Neural cell (in vitro differentiated cells): ENCODE measurements at regions not wholly inside any gene's neighbourhood (a gene's known extent, or its start where the extent isn't known, plus 50 kb on each side); places are given as distances from the start of the nearest gene placed in this dataset.

Experiments used
- H2AFZ ChIP-seq: fragments of 200-600, 300-800 bp; sonication (generic), shearing (Covaris generic); 2 replicates; pipeline ENCODE4 v1.6.0; 2014; ENCODE audit warnings: low read depth, mild to moderate bottlenecking, antibody characterized with exemption, low read length, moderate library complexity
- H3F3A ChIP-seq: fragments of 200-600 bp; shearing (Covaris generic); 2 replicates; pipeline ENCODE4 v1.6.1; 2016; ENCODE audit warnings: mild to moderate bottlenecking, moderate library complexity, mixed read lengths, antibody characterized with exemption, low read length; ENCODE audit not compliant: insufficient read depth, poor library complexity, severe bottlenecking
- H3K27ac ChIP-seq: fragments of 200-600, 300-800 bp; sonication (generic), shearing (Covaris generic); 2 replicates; pipeline ENCODE4 v1.5.1; 2014; ENCODE audit warnings: mild to moderate bottlenecking, low read length, moderate library complexity
- H3K27me3 ChIP-seq: fragments of 300-800, 200-600 bp; sonication (generic), shearing (Covaris generic); 2 replicates; pipeline ENCODE4 v1.6.0; 2014; ENCODE audit warnings: mild to moderate bottlenecking, low read depth, low read length, moderate library complexity; ENCODE audit not compliant: insufficient read depth
- H3K36me3 ChIP-seq: fragments of 300-800, 200-600 bp; sonication (generic), shearing (Covaris generic); 2 replicates; pipeline ENCODE4 v1.5.1; 2014; ENCODE audit warnings: mild to moderate bottlenecking, antibody characterized with exemption, low read length, moderate library complexity; ENCODE audit not compliant: insufficient read depth
- H3K4me2 ChIP-seq: fragments of 300-800, 200-600 bp; sonication (generic), shearing (Covaris generic); 2 replicates; pipeline ENCODE4 v1.6.0; 2014; ENCODE audit warnings: mild to moderate bottlenecking, low read length
- H3K4me3 ChIP-seq: fragments of 300-800, 200-600 bp; sonication (generic), shearing (Covaris generic); 2 replicates; pipeline ENCODE4 v1.5.1; 2014; ENCODE audit warnings: mild to moderate bottlenecking, low read length, moderate library complexity
- H3K79me2 ChIP-seq: fragments of 200-600 bp; shearing (Covaris generic); replicated peaks from 2 replicates; pipeline ENCODE4 v1.6.0; 2014; ENCODE audit warnings: mild to moderate bottlenecking, low read length, moderate library complexity; ENCODE audit not compliant: insufficient read depth
- H3K9ac ChIP-seq: fragments of 300-800, 200-600 bp; sonication (generic), shearing (Covaris generic); 2 replicates; pipeline ENCODE4 v1.6.1; 2016; ENCODE audit warnings: mild to moderate bottlenecking, low read length, mixed read lengths
- H3K9me2 ChIP-seq: fragments of 200-600 bp; shearing (Covaris generic); 2 replicates; pipeline ENCODE4 v1.6.1; 2016; ENCODE audit warnings: mild to moderate bottlenecking, low read length, mixed read lengths; ENCODE audit not compliant: insufficient read depth
- H3K9me3 ChIP-seq: fragments of 200-600, 300-800 bp; sonication (generic), shearing (Covaris generic); 2 replicates; pipeline ENCODE4 v1.6.1; 2016; ENCODE audit warnings: mild to moderate bottlenecking, mixed run types, low read length, moderate library complexity, mixed read lengths
- H4K20me1 ChIP-seq: fragments of 200-600 bp; shearing (Covaris generic); 2 replicates; pipeline ENCODE4 v1.6.1; 2016; ENCODE audit warnings: mild to moderate bottlenecking, mixed run types; ENCODE audit not compliant: insufficient read depth
- CTCF ChIP-seq: fragments of 450-650 bp; IDR thresholded peaks from 2 replicates; pipeline ENCODE4 v1.5.1; 2014; ENCODE audit warnings: antibody characterized with exemption, mild to moderate bottlenecking, moderate library complexity; ENCODE audit not compliant: poor library complexity, severe bottlenecking
- EP300 ChIP-seq: fragments of 450-650 bp; conservative IDR thresholded peaks from 2 replicates; pipeline ENCODE4 v1.6.1; 2014; ENCODE audit warnings: antibody characterized with exemption, mild to moderate bottlenecking, moderate library complexity; ENCODE audit not compliant: poor library complexity, severe bottlenecking
- EZH2 ChIP-seq: fragments of 200-600, 300-800 bp; shearing (Covaris generic), sonication (generic); IDR thresholded peaks from 2 replicates; pipeline ENCODE4 v1.6.1; 2014; ENCODE audit warnings: antibody characterized with exemption, low read length, borderline replicate concordance, mild to moderate bottlenecking; ENCODE audit not compliant: insufficient read depth, poor library complexity, severe bottlenecking
- MXI1 ChIP-seq: fragments of 450-650 bp; conservative IDR thresholded peaks from 2 replicates; pipeline ENCODE4 v1.6.1; 2014; ENCODE audit warnings: antibody characterized with exemption, mild to moderate bottlenecking; ENCODE audit not compliant: poor library complexity, severe bottlenecking
- POLR2AphosphoS5 ChIP-seq: IDR thresholded peaks from 2 replicates; pipeline ENCODE4 v1.6.1; 2012
- RAD21 ChIP-seq: fragments of 450-650 bp; conservative IDR thresholded peaks from 2 replicates; pipeline ENCODE4 v1.6.1; 2014; ENCODE audit warnings: antibody characterized with exemption, mild to moderate bottlenecking, moderate library complexity
- REST ChIP-seq: IDR thresholded peaks from 2 replicates; pipeline ENCODE4 v1.6.1; 2012; ENCODE audit warnings: borderline replicate concordance
- SMC3 ChIP-seq: fragments of 450-650 bp; conservative IDR thresholded peaks from 2 replicates; pipeline ENCODE4 v1.6.1; 2014; ENCODE audit warnings: antibody characterized with exemption, mild to moderate bottlenecking, moderate library complexity; ENCODE audit not compliant: poor library complexity
- TAF1 ChIP-seq: IDR thresholded peaks from 2 replicates; pipeline ENCODE4 v1.6.1; 2012; ENCODE audit warnings: low read depth

GRCh38 chr13:44058067-44058466 is 178.4 kb downstream of the LACC1 start:
- no peak for TF ChIP-seq SMC3
- no peak for TF ChIP-seq RAD21
- TF ChIP-seq EP300, result no peak
- no peak for TF ChIP-seq CTCF
- no peak for TF ChIP-seq POLR2AphosphoS5
- TF ChIP-seq TAF1, result no peak
- no peak for TF ChIP-seq MXI1
- no peak for TF ChIP-seq EZH2
- no peak for TF ChIP-seq REST
- no peaks in the 10 kb centered on the region for H3K9me2 ChIP-seq

GRCh38 chr13:44058624-44059215 is 179.0 kb downstream of the LACC1 start:
- TF ChIP-seq EP300 (no peak), CTCF (no peak), POLR2AphosphoS5 (no peak), TAF1 (no peak), MXI1 (no peak), EZH2 (no peak), RAD21 (no peak)
- no peaks in the 10 kb centered on the region for H4K20me1 ChIP-seq
- H3K4me3 ChIP-seq, result no peak overlapping the region
- no peaks in the 10 kb centered on the region for H3F3A ChIP-seq
- H3K27ac ChIP-seq, result no peak overlapping the region
- no peak overlapping the region for H3K4me2 ChIP-seq
- no peaks in the 10 kb centered on the region for H3K36me3 ChIP-seq
- no peaks in the 10 kb centered on the region for H3K27me3 ChIP-seq
- no peaks in the 10 kb centered on the region for H3K9me3 ChIP-seq
- no peaks in the 10 kb centered on the region for H3K9me2 ChIP-seq
- no peak overlapping the region for H3K9ac ChIP-seq
- H3K79me2 ChIP-seq, result no peaks in the 10 kb centered on the region
- no peak overlapping the region for H2AFZ ChIP-seq

More at GRCh38 chr13:44058067-44058466, 178.4 kb downstream of the LACC1 start:
- Histone ChIP-seq H3K4me2 (no peak overlapping the region), H2AFZ (no peak overlapping the region), H3K36me3 (no peaks in the 10 kb centered on the region), H3F3A (peaks cover 2% of the 10 kb centered on the region), H3K27ac (no peak overlapping the region), H3K79me2 (no peaks in the 10 kb centered on the region), H3K9me3 (no peaks in the 10 kb centered on the region), H3K4me3 (no peak overlapping the region), H3K27me3 (no peaks in the 10 kb centered on the region), H4K20me1 (no peaks in the 10 kb centered on the region), H3K9ac (no peak overlapping the region)
